Calu3 (cell line): ENCODE measurements at regions not wholly inside any gene's neighbourhood (a gene's known extent, or its start where the extent isn't known, plus 50 kb on each side); places are given as distances from the start of the nearest gene placed in this dataset.

Experiments
- BruUV-seq: library from RNA; stranded (reverse); fragments of 400-500 nt; replicated peaks from 2 replicates; lab custom pipeline; 2021; lab: Mats Ljungman, UMichigan
- CTCF ChIA-PET: fragments of 300-600 bp; sonication (Branson Sonifier 250); formaldehyde crosslinking; loops from one replicate; lab custom pipeline; 2022; ENCODE audit warnings: antibody characterized with exemption; lab: Charles Lee
- DNase-seq: peaks from one replicate; pipeline ENCODE4 v3.0.0; 2022
- H3K27ac Mint-ChIP-seq: one replicate; pipeline ENCODE4 v1.8.0; 2022; ENCODE audit warnings: mixed read lengths; ENCODE audit not compliant: unreplicated experiment
- H3K27me3 Mint-ChIP-seq: one replicate; pipeline ENCODE4 v1.8.0; 2022; ENCODE audit warnings: mixed read lengths; ENCODE audit not compliant: unreplicated experiment
- H3K36me3 Mint-ChIP-seq: one replicate; pipeline ENCODE4 v1.8.0; 2022; ENCODE audit warnings: mild to moderate bottlenecking, moderate library complexity, mixed read lengths; ENCODE audit not compliant: insufficient read depth, unreplicated experiment
- H3K4me1 Mint-ChIP-seq: one replicate; pipeline ENCODE4 v1.8.0; 2022; ENCODE audit warnings: mild to moderate bottlenecking, low read depth, mixed read lengths; ENCODE audit not compliant: unreplicated experiment
- H3K4me3 Mint-ChIP-seq: one replicate; pipeline ENCODE4 v1.8.0; 2022; ENCODE audit warnings: mild to moderate bottlenecking, low read depth, moderate library complexity, mixed read lengths; ENCODE audit not compliant: unreplicated experiment
- H3K9me3 Mint-ChIP-seq: one replicate; pipeline ENCODE4 v1.8.0; 2022; ENCODE audit warnings: low read depth, mixed read lengths; ENCODE audit not compliant: unreplicated experiment
- CTCF ChIP-seq: fragments of 200-600 bp; IDR thresholded peaks from one replicate; pipeline ENCODE4 v1.8.0; 2022; ENCODE audit warnings: antibody characterized with exemption; ENCODE audit not compliant: unreplicated experiment
- intact Hi-C: fragments of 100-400 bp; cut with micrococcal nuclease; formaldehyde crosslinking; loops from one replicate; pipeline ENCODE4 v1.10.0; 2022; ENCODE audit not compliant: unreplicated experiment

- Mint-ChIP-seq H3K4me3 (no peak overlapping the region), H3K27me3 (peaks cover 11% of the 10 kb centered on the region), H3K4me1 (no peaks in the 10 kb centered on the region), H3K36me3 (no peaks in the 10 kb centered on the region), H3K9me3 (peaks cover 4% of the 10 kb centered on the region), H3K27ac (no peak overlapping the region)
- no TSS peak for BruUV-seq
- DNase-seq, result no peak
- CTCF ChIA-PET, result no interaction called here
- TF ChIP-seq CTCF, result no peak
- intact Hi-C loops, result no loop called here
Measured at GRCh38 chr5:114948986-114949621, 220.6 kb downstream of the TRIM36 start.

- H3K27me3 Mint-ChIP-seq, result peaks cover 11% of the 10 kb centered on the region
- H3K4me3 Mint-ChIP-seq, result no peak overlapping the region
- no peak for DNase-seq
- H3K4me1 Mint-ChIP-seq, result no peaks in the 10 kb centered on the region
- CTCF ChIA-PET, result no interaction called here
- BruUV-seq, result no TSS peak
- peaks cover 4% of the 10 kb centered on the region for H3K9me3 Mint-ChIP-seq
- intact Hi-C loops, result no loop called here
- H3K27ac Mint-ChIP-seq, result no peak overlapping the region
- H3K36me3 Mint-ChIP-seq, result no peaks in the 10 kb centered on the region
- no peak for TF ChIP-seq CTCF
Measured at GRCh38 chr5:114948363-114948762, 221.3 kb downstream of the TRIM36 start.

GRCh38 chr5:114940709-114941108, 229.0 kb downstream of the TRIM36 start:
- no peak for TF ChIP-seq CTCF
- CTCF ChIA-PET, result no interaction called here
- H3K4me3 Mint-ChIP-seq, result no peak overlapping the region
- H3K27me3 Mint-ChIP-seq, result no peaks in the 10 kb centered on the region
- H3K9me3 Mint-ChIP-seq, result peaks cover 27% of the 10 kb centered on the region
- intact Hi-C loops, result no loop called here
- H3K27ac Mint-ChIP-seq, result no peak overlapping the region
- no peak for DNase-seq
- H3K4me1 Mint-ChIP-seq, result no peaks in the 10 kb centered on the region
- H3K36me3 Mint-ChIP-seq, result no peaks in the 10 kb centered on the region
- BruUV-seq, result no TSS peak

- no peak overlapping the region for H3K4me3 Mint-ChIP-seq
- DNase-seq, result no peak
- BruUV-seq, result no TSS peak
- H3K9me3 Mint-ChIP-seq, result peaks cover 21% of the 10 kb centered on the region
- no peak overlapping the region for H3K27ac Mint-ChIP-seq
- no peak for TF ChIP-seq CTCF
- H3K27me3 Mint-ChIP-seq, result no peaks in the 10 kb centered on the region
- H3K4me1 Mint-ChIP-seq, result no peaks in the 10 kb centered on the region
- no peaks in the 10 kb centered on the region for H3K36me3 Mint-ChIP-seq
- CTCF ChIA-PET, result no interaction called here
- intact Hi-C loops, result no loop called here
Measured at GRCh38 chr5:114935490-114935889, 234.2 kb downstream of the TRIM36 start.
